ENCODE measurements at regions not wholly inside any gene's neighbourhood (a gene's known extent, or its start where the extent isn't known, plus 50 kb on each side); places are given as distances from the start of the nearest gene placed in this dataset.
"Not testable (repeated sequence)": the region's sequence is repeated elsewhere in the genome, so short reads cannot be mapped to it uniquely, and the experiment has no call there.

- Histone ChIP-seq H2AFZ (ENCODE audit: low read depth) (no peak overlapping the region), H4K20me1 (ENCODE audit: insufficient read depth) (no peaks in the 10 kb centered on the region), H3K27ac (no peak overlapping the region), H3K27me3 (ENCODE audit: insufficient read depth, low read depth) (no peaks in the 10 kb centered on the region), H3K4me2 (no peak overlapping the region), H3K36me3 (ENCODE audit: insufficient read depth) (no peaks in the 10 kb centered on the region), H3K79me2 (ENCODE audit: insufficient read depth, low read depth) (no peaks in the 10 kb centered on the region), H3K4me1 (ENCODE audit: low read depth, poor library complexity, severe bottlenecking) (no peaks in the 10 kb centered on the region), H3K4me3 (IDR thresholded peaks at IDR 0.05; ENCODE audit: insufficient read depth, low read depth, low read length) (no peak overlapping the region), H3K9ac (no peak overlapping the region)
- TF ChIP-seq CTCF (conservative IDR thresholded peaks at IDR 0.05; ENCODE audit: low read depth, low read length) = no peak
Measured at GRCh38 chrX:1874416-1874815, 259.6 kb downstream of the ASMT start.

GRCh38 chrX:1874899-1875298, 260.0 kb downstream of the ASMT start:
- H3K4me3 ChIP-seq (IDR thresholded peaks at IDR 0.05; ENCODE audit: insufficient read depth, low read depth, low read length) = no peak overlapping the region
- H3K4me2 ChIP-seq = no peak overlapping the region
- no peaks in the 10 kb centered on the region for H3K27me3 ChIP-seq (ENCODE audit: insufficient read depth, low read depth)
- H3K27ac ChIP-seq = no peak overlapping the region
- H2AFZ ChIP-seq (ENCODE audit: low read depth) = no peak overlapping the region
- no peaks in the 10 kb centered on the region for H4K20me1 ChIP-seq (ENCODE audit: insufficient read depth)
- H3K9ac ChIP-seq = no peak overlapping the region
- no peaks in the 10 kb centered on the region for H3K4me1 ChIP-seq (ENCODE audit: low read depth, poor library complexity, severe bottlenecking)
- TF ChIP-seq CTCF (conservative IDR thresholded peaks at IDR 0.05; ENCODE audit: low read depth, low read length) = no peak
- H3K36me3 ChIP-seq (ENCODE audit: insufficient read depth) = no peaks in the 10 kb centered on the region
- no peaks in the 10 kb centered on the region for H3K79me2 ChIP-seq (ENCODE audit: insufficient read depth, low read depth)

GRCh38 chrX:1876041-1876440, 261.2 kb downstream of the ASMT start:
- Histone ChIP-seq H2AFZ (ENCODE audit: low read depth) (no peak overlapping the region), H3K9ac (no peak overlapping the region), H4K20me1 (ENCODE audit: insufficient read depth) (no peaks in the 10 kb centered on the region), H3K27me3 (ENCODE audit: insufficient read depth, low read depth) (no peaks in the 10 kb centered on the region), H3K4me3 (IDR thresholded peaks at IDR 0.05; ENCODE audit: insufficient read depth, low read depth, low read length) (no peak overlapping the region), H3K27ac (no peak overlapping the region), H3K4me2 (no peak overlapping the region), H3K36me3 (ENCODE audit: insufficient read depth) (no peaks in the 10 kb centered on the region), H3K79me2 (ENCODE audit: insufficient read depth, low read depth) (no peaks in the 10 kb centered on the region), H3K4me1 (ENCODE audit: low read depth, poor library complexity, severe bottlenecking) (no peaks in the 10 kb centered on the region)
- no peak for TF ChIP-seq CTCF (conservative IDR thresholded peaks at IDR 0.05; ENCODE audit: low read depth, low read length)

GRCh38 chrX:1877780-1878179, 262.9 kb downstream of the ASMT start:
- Histone ChIP-seq H4K20me1 (ENCODE audit: insufficient read depth) (no peaks in the 10 kb centered on the region), H3K4me3 (IDR thresholded peaks at IDR 0.05; ENCODE audit: insufficient read depth, low read depth, low read length) (no peak overlapping the region), H2AFZ (ENCODE audit: low read depth) (no peak overlapping the region), H3K4me2 (no peak overlapping the region), H3K9ac (no peak overlapping the region), H3K27me3 (ENCODE audit: insufficient read depth, low read depth) (no peaks in the 10 kb centered on the region), H3K4me1 (ENCODE audit: low read depth, poor library complexity, severe bottlenecking) (no peaks in the 10 kb centered on the region), H3K27ac (no peak overlapping the region), H3K79me2 (ENCODE audit: insufficient read depth, low read depth) (no peaks in the 10 kb centered on the region), H3K36me3 (ENCODE audit: insufficient read depth) (no peaks in the 10 kb centered on the region)
- TF ChIP-seq CTCF (conservative IDR thresholded peaks at IDR 0.05; ENCODE audit: low read depth, low read length) = no peak

- not testable (repeated sequence) for H3K27ac ChIP-seq; H3K4me2 ChIP-seq; H3K4me1 ChIP-seq (ENCODE audit: low read depth, poor library complexity, severe bottlenecking); H3K79me2 ChIP-seq (ENCODE audit: insufficient read depth, low read depth); H2AFZ ChIP-seq (ENCODE audit: low read depth); H3K36me3 ChIP-seq (ENCODE audit: insufficient read depth); H4K20me1 ChIP-seq (ENCODE audit: insufficient read depth); H3K27me3 ChIP-seq (ENCODE audit: insufficient read depth, low read depth); H3K9ac ChIP-seq; H3K4me3 ChIP-seq (IDR thresholded peaks at IDR 0.05; ENCODE audit: insufficient read depth, low read depth, low read length)
Measured at GRCh38 chrX:1880884-1881817, 266.3 kb downstream of the ASMT start.
